ENCODE measurements at regions not wholly inside any gene's neighbourhood (a gene's known extent, or its start where the extent isn't known, plus 50 kb on each side); places are given as distances from the start of the nearest gene placed in this dataset.

GRCh38 chr7:131221061-131221460, 106.6 kb upstream of the MKLN1 start:
- Histone ChIP-seq H3K4me2 (ENCODE audit: control insufficient read depth, extremely low read depth, insufficient read depth, low read depth, low read length) (no peak overlapping the region), H3K79me2 (ENCODE audit: control insufficient read depth, insufficient read depth, low read length) (no peaks in the 10 kb centered on the region), H3K27me3 (ENCODE audit: control insufficient read depth, extremely low read depth, insufficient read depth, low read length) (no peaks in the 10 kb centered on the region), H3K4me3 (ENCODE audit: control insufficient read depth in 2 of 3, extremely low read depth in 1 of 3, insufficient read depth in 2 of 3, low read depth in 1 of 3, low read length in 3 of 3) (no peak overlapping the region), H3K9me1 (ENCODE audit: control insufficient read depth, extremely low read depth, insufficient read depth, low read length) (no peaks in the 10 kb centered on the region), H3K4me1 (ENCODE audit: control insufficient read depth, extremely low read depth, insufficient read depth, low read length) (no peaks in the 10 kb centered on the region), H2AFZ (ENCODE audit: control insufficient read depth, low read length) (no peak overlapping the region), H3K9ac (ENCODE audit: control insufficient read depth, extremely low read depth, insufficient read depth, low read length) (no peak overlapping the region), H3K9me3 (ENCODE audit: control insufficient read depth, low read depth, low read length) (no peaks in the 10 kb centered on the region), H4K20me1 (ENCODE audit: control insufficient read depth, extremely low read depth, insufficient read depth, low read length) (no peaks in the 10 kb centered on the region), H3K36me3 (ENCODE audit: control insufficient read depth in 2 of 2, extremely low read depth in 1 of 2, insufficient read depth in 2 of 2, low read length in 2 of 2) (no peaks in the 10 kb centered on the region), H3K27ac (ENCODE audit: control insufficient read depth, insufficient read depth, low read length) (no peak overlapping the region)
- TF ChIP-seq CTCF (optimal IDR thresholded peaks at IDR 0.05 in 1 of 3, IDR thresholded peaks at IDR 0.05 in 1 of 3, conservative IDR thresholded peaks at IDR 0.05 in 1 of 3; ENCODE audit: extremely low read depth in 1 of 3, insufficient read depth in 2 of 3, low read length in 3 of 3) = no peak
- dilution Hi-C loops (cut with MboI; ENCODE audit: extremely low pct_ligation_motif_present, low sequenced_read_pairs) = no loop called here
- no peak for FAIRE-seq
- DNase-seq (ENCODE audit: low read depth, low spot score) = no peak

- H2AFZ ChIP-seq (ENCODE audit: control insufficient read depth, low read length) = no peak overlapping the region
- no peaks in the 10 kb centered on the region for H4K20me1 ChIP-seq (ENCODE audit: control insufficient read depth, extremely low read depth, insufficient read depth, low read length)
- no peaks in the 10 kb centered on the region for H3K36me3 ChIP-seq (ENCODE audit: control insufficient read depth in 2 of 2, extremely low read depth in 1 of 2, insufficient read depth in 2 of 2, low read length in 2 of 2)
- FAIRE-seq (no peak), DNase-seq (ENCODE audit: low read depth, low spot score) (no peak)
- H3K9me1 ChIP-seq (ENCODE audit: control insufficient read depth, extremely low read depth, insufficient read depth, low read length) = no peaks in the 10 kb centered on the region
- H3K79me2 ChIP-seq (ENCODE audit: control insufficient read depth, insufficient read depth, low read length) = no peaks in the 10 kb centered on the region
- H3K9ac ChIP-seq (ENCODE audit: control insufficient read depth, extremely low read depth, insufficient read depth, low read length) = no peak overlapping the region
- H3K4me1 ChIP-seq (ENCODE audit: control insufficient read depth, extremely low read depth, insufficient read depth, low read length) = no peaks in the 10 kb centered on the region
- dilution Hi-C loops (cut with MboI; ENCODE audit: extremely low pct_ligation_motif_present, low sequenced_read_pairs) = no loop called here
- H3K27ac ChIP-seq (ENCODE audit: control insufficient read depth, insufficient read depth, low read length) = no peak overlapping the region
- no peaks in the 10 kb centered on the region for H3K9me3 ChIP-seq (ENCODE audit: control insufficient read depth, low read depth, low read length)
- no peak overlapping the region for H3K4me3 ChIP-seq (ENCODE audit: control insufficient read depth in 2 of 3, extremely low read depth in 1 of 3, insufficient read depth in 2 of 3, low read depth in 1 of 3, low read length in 3 of 3)
- H3K27me3 ChIP-seq (ENCODE audit: control insufficient read depth, extremely low read depth, insufficient read depth, low read length) = no peaks in the 10 kb centered on the region
- H3K4me2 ChIP-seq (ENCODE audit: control insufficient read depth, extremely low read depth, insufficient read depth, low read depth, low read length) = no peak overlapping the region
- TF ChIP-seq EZH2 (IDR thresholded peaks at IDR 0.05; ENCODE audit: low read length) (no peak), CTCF (optimal IDR thresholded peaks at IDR 0.05 in 1 of 3, IDR thresholded peaks at IDR 0.05 in 1 of 3, conservative IDR thresholded peaks at IDR 0.05 in 1 of 3; ENCODE audit: extremely low read depth in 1 of 3, insufficient read depth in 2 of 3, low read length in 3 of 3) (no peak)
These were observed 105.5 kb upstream of the MKLN1 start for GRCh38 chr7:131222171-131222570.

Data from keratinocyte (primary cell).